HUES64 (cell line): ENCODE measurements at regions not wholly inside any gene's neighbourhood (a gene's known extent, or its start where the extent isn't known, plus 50 kb on each side); places are given as distances from the start of the nearest gene placed in this dataset.
"Not testable (repeated sequence)": the region's sequence is repeated elsewhere in the genome, so short reads cannot be mapped to it uniquely, and the experiment has no call there.

Source experiments
- H3K27ac ChIP-seq: 2 replicates; pipeline ENCODE4 v1.7.0; 2013; ENCODE audit warnings: low read depth, low read length, inconsistent platforms
- H3K27me3 ChIP-seq: 2 replicates; pipeline ENCODE4 v1.6.1; 2013; ENCODE audit warnings: mild to moderate bottlenecking, low read length; ENCODE audit not compliant: insufficient read depth
- H3K36me3 ChIP-seq: 2 replicates; pipeline ENCODE4 v1.6.1; 2013; ENCODE audit warnings: mild to moderate bottlenecking, low read length; ENCODE audit not compliant: insufficient read depth
- H3K4me1 ChIP-seq: 2 replicates; pipeline ENCODE4 v1.6.1; 2013; ENCODE audit warnings: mild to moderate bottlenecking, low read length, moderate library complexity; ENCODE audit not compliant: insufficient read depth
- H3K4me3 ChIP-seq: 2 replicates; pipeline ENCODE4 v1.5.1; 2013; ENCODE audit warnings: mild to moderate bottlenecking, low read length, moderate library complexity
- H3K9ac ChIP-seq: 2 replicates; pipeline ENCODE4 v1.6.1; 2013; ENCODE audit warnings: mild to moderate bottlenecking, low read depth, low read length
- H3K9me3 ChIP-seq: 2 replicates; pipeline ENCODE4 v1.6.1; 2013; ENCODE audit warnings: low read depth, low read length; ENCODE audit not compliant: insufficient read depth
- WGBS: fragments of 150-250, 120-280 bp; methylation state at CpG from one replicate; pipeline ENCODE4 v1.1.7; 2013; ENCODE audit warnings: missing lambda C conversion rate; 5-methylcytosine and 5-hydroxymethylcytosine counted together

DNA sequence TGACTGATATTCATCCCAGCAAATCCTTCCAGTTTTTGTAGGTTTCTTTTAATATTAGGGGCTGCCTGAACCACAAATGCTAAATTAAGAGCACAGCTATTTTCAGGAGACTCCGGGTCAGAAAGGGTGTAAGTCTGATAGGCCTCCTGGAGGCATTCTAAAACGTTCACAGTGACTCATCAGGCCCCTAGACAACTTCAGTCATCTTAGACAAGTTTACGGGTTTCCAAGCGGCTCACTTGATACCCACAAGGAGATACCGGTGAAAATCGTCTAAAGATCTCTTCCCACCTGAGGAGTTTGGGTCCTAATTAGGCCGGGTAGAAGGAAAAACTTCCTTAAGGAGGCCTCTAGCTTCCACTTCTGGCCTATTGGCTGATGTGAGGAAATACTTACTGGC lies 342.7 kb upstream of the USP9Y start:
- H3K27me3 ChIP-seq: no peaks in the 10 kb centered on the region
- H3K36me3 ChIP-seq: no peaks in the 10 kb centered on the region
- 80% methylated on average over 7 of the region's 7 CpGs for WGBS
- H3K9me3 ChIP-seq: peaks cover 12% of the 10 kb centered on the region; the same call in 1 of the 2 replicates
- no peak overlapping the region for H3K4me3 ChIP-seq
- H3K4me1 ChIP-seq: no peaks in the 10 kb centered on the region
- H3K27ac ChIP-seq: no peak overlapping the region
- H3K9ac ChIP-seq: no peak overlapping the region

DNA sequence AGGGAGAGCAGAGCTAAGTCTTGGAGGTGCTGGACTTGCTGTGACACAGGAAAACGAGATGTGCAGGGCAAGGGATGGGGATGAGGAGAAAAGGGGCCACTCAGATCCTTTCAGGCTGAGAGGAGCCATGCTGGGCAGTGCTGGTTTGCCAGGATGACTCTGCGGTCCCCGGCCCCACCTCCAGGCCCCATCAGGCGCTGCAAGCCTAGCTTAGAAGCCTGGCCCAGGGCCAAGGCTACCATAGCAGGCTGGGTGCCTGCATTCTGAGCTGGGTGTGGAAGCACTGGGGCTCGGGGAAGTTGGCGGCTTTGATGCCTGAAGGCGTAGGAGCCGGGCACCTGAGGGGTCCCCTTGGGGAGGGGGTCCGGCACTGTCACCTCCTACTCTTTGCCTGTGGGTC lies 341.2 kb upstream of the USP9Y start:
- Histone ChIP-seq H3K9ac (no peak overlapping the region), H3K27ac (no peak overlapping the region), H3K27me3 (no peaks in the 10 kb centered on the region), H3K9me3 (peaks cover 6% of the 10 kb centered on the region; the same call in 1 of the 2 replicates), H3K4me1 (no peaks in the 10 kb centered on the region), H3K36me3 (no peaks in the 10 kb centered on the region), H3K4me3 (no peak overlapping the region)
- WGBS: 77% methylated on average over 7 of the region's 9 CpGs

DNA sequence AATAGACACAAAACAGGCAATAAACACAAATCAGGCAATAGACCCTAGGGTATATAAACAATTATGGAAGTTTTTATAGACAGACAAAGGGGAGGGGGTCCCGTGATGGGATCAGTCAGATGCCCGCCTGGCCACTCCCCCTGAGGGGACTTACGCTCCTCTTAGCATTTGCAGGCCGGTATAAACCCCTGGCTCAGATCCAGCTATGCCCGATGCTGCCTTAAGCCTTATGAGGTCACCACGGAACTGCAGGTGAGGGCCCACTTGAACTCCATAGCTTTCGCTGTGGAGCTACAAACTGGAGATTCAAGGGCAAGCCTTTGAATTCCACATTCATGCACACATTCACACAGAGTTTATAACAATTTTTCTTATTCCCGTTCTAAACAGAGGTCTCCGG lies 340.5 kb upstream of the USP9Y start:
- H3K9me3 ChIP-seq: peaks cover 3% of the 10 kb centered on the region; the same call in 1 of the 2 replicates
- H3K27ac ChIP-seq: no peak overlapping the region
- H3K27me3 ChIP-seq: no peaks in the 10 kb centered on the region
- H3K4me1 ChIP-seq: no peaks in the 10 kb centered on the region
- H3K4me3 ChIP-seq: no peak overlapping the region
- H3K9ac ChIP-seq: no peak overlapping the region
- WGBS: 88% methylated on average over 8 of the region's 9 CpGs
- H3K36me3 ChIP-seq: no peaks in the 10 kb centered on the region

DNA sequence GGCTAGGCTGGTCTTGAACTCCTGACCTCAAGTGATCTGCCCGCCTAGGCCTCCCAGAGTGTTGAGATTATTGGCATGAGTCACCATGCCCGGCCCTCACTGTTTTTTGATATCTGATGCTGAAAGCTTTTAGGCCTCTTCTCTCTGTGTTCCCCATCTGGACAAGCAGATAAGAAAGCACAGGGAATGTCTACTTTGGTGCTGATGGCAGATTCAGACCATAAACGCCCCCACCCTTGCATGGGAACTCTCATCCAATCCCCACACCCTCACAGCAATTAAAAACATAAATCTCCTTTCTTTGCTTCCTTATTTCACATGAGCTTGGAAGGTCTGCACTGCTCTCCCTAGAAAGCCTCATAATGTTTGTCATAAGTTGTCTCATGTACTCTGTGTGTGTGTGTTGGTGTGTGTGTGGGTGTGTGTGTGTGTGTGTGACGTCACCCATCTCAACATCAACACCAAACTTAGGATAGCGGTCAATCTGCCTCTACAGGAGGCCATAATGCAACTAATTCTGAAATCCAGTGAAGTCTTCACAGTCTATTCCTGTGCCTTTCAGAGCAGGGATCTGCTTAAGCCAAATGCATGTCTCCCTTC lies 335.6 kb upstream of the USP9Y start:
- Histone ChIP-seq H3K4me3 (no peak overlapping the region), H3K27me3 (no peaks in the 10 kb centered on the region), H3K36me3 (no peaks in the 10 kb centered on the region), H3K4me1 (no peaks in the 10 kb centered on the region), H3K9ac (no peak overlapping the region), H3K9me3 (peaks cover 3% of the 10 kb centered on the region; the same call in 1 of the 2 replicates), H3K27ac (no peak overlapping the region)
- WGBS: 72% methylated on average over 4 of the region's 5 CpGs

DNA sequence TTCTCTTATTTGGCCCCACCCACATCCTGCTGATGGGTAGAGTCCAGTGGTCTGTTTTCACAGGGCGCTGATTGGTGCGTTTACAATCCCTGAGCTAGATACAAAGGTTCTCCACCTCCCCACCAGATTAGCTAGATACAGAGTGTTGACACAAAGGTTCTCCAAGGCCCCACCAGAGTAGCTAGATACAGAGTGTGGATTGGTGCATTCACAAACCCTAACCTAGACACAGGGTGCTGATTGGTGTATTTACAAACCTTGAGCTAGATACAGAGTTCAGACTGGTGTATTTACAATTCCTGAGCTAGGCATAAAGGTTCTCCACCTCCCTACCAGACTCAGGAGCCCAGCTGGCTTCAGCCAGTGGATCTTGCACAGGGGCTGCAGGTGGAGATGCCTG lies 326.4 kb upstream of the USP9Y start:
- H3K9me3 ChIP-seq, H3K9ac ChIP-seq, H3K27ac ChIP-seq, H3K36me3 ChIP-seq, H3K4me3 ChIP-seq, H3K4me1 ChIP-seq, H3K27me3 ChIP-seq: not testable (repeated sequence)
- 68% methylated on average over 2 of the region's 2 CpGs for whole genome bisulfite sequencing

DNA sequence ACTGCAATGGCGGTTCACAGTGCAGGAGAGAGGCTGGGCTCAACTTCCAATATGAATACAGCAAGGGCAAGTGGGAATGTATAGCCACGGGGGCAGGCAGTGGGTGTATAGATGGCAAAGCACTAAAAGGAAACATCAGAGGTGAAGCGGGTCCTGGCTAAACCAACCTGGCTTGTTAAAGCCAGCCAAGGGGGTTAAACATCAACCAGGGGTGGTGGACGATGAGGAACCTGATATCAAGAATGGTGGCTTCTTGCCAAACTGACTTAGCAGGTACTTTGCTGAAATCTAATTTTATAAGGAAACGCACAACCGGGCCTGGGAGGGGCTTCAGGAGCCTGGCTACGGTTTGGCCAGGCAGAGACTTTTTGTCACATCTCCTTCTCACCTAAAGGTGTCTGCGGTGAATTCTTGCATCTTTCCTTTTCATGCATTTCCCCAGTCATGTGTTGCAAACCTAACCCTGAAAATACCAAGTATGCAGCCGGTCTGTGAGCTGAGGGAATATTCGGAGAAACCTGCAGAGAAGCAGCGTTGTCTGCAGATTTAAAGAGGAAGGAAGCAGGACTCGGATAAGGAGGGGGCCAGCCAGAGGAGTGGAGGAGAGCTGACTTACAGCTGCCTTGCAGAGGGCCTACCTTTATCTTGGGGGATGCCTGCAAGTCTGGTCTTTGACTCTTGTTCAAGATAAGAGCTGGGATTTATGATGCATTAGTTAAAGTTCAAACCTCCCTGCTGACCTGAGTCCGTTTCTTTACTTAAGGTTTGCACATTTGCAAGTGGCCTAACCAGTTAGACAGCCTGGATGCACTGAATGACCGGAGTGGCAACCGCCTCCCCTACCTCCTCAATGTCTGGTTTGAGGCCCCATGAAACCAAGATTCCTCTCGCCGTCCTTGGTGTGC lies 309.1 kb upstream of the USP9Y start:
- not testable (repeated sequence) for H3K4me1 ChIP-seq, H3K27ac ChIP-seq, H3K9ac ChIP-seq, H3K4me3 ChIP-seq, H3K9me3 ChIP-seq, H3K36me3 ChIP-seq, H3K27me3 ChIP-seq
- WGBS: 78% methylated on average over 17 of the region's 17 CpGs

DNA sequence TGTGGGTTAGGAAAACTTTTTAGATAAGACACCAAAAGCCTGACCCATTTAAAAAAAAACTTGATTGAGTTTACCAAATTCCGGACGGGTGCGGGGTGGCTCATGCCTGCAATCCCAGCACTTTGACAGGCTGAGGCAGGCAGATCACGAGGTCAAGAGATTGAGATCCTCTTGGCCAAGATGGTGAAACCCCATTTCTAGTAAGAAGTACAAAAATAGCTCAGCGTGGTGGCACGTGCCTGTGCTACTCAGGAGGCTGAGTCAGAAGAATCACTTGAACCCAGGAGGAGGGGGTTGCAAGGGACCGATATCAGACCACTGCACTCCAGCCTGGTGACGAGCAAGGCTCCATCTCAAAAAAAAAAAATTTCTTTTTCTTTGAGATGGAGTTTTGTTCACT lies 307.8 kb upstream of the USP9Y start:
- 70% methylated on average over 7 of the region's 8 CpGs for WGBS
- Histone ChIP-seq H3K9me3 (no peaks in the 10 kb centered on the region), H3K36me3 (no peaks in the 10 kb centered on the region), H3K9ac (no peak overlapping the region), H3K27ac (no peak overlapping the region), H3K4me3 (no peak overlapping the region), H3K4me1 (no peaks in the 10 kb centered on the region), H3K27me3 (no peaks in the 10 kb centered on the region)

DNA sequence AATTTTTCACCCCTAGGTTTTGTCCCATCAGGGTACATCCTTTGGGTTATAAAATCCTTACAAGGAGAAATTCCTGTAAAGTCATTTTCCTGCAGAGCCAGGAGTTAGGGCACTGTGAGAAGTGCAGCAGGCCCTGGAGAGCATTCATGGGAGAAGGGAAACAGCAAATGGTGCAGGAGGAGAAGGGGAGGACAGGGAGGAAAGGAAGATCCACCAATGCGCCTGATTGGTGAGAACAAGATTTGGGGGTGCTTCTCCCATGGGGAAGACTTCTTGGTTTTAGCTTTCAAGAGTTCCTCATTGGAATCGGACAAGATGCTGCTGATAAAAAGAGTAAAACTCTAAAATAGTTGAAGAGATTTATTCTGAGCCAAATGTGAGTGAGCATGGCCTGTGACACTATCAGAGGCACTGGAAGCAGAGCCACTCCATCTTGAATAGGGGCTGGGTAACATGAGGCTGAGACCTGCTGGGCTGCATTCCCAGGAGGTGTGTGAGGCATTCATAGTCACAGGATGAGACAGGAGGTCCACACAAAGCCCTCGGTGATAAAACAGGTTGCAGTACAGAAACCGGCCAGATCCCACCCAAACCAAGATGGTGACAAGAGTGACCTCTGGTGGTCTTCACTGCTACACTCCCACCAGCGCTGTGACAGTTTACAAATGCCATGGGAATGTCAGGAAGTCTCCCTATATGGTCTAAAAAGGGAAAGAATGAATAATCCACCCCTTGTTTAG lies 305.5 kb upstream of the USP9Y start:
- not testable (repeated sequence) for H3K36me3 ChIP-seq, H3K27me3 ChIP-seq, H3K9ac ChIP-seq, H3K4me3 ChIP-seq, H3K27ac ChIP-seq, H3K4me1 ChIP-seq, H3K9me3 ChIP-seq
- 77% methylated on average over 4 of the region's 5 CpGs for WGBS

DNA sequence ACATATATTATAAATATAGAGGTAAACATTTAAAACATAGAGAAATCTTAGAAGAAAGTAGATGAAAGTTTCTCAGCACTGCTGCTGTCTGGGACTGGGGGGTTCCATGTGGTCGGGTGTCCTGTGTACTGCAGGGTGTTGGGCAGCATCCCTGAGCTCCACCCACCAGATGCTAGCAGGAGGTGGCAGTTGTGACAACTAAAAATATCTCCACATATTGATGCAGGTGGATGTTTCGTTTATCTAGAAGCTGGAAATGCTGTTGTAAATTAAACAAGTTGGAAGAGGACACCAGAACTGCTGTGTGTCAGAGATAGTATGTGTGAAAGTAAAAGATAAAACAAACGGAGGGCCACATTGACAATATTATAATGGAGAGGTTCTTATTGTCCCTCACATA lies 297.1 kb upstream of the USP9Y start:
- no peak overlapping the region for H3K9ac ChIP-seq
- no peak overlapping the region for H3K27ac ChIP-seq
- no peak overlapping the region for H3K4me3 ChIP-seq
- H3K4me1 ChIP-seq: no peaks in the 10 kb centered on the region
- WGBS: 56% methylated on average over 2 of the region's 3 CpGs
- H3K36me3 ChIP-seq: no peaks in the 10 kb centered on the region
- peaks cover 2% of the 10 kb centered on the region; the same call in 1 of the 2 replicates for H3K9me3 ChIP-seq
- H3K27me3 ChIP-seq: no peaks in the 10 kb centered on the region

DNA sequence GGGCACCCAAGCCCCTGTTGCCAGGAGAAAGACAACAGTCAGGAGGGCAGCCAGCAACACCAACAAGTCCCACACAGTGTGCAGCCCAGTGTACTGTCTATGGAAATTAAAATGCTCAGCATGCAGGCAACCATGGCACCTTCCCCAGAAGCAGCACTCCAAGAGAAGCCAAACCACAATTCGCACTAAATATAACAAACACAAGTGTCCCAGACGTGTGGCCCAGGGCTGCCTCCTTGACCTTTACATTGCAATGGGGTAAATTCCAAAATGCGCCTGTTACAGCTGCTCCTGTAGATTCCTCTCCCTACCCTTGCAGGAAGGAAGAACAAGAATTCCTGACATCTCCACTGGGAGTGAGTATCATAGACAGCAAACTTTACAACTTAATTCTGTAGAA lies 292.8 kb upstream of the USP9Y start:
- Histone ChIP-seq H3K9ac (no peak overlapping the region), H3K27me3 (no peaks in the 10 kb centered on the region), H3K4me1 (no peaks in the 10 kb centered on the region), H3K27ac (no peak overlapping the region), H3K9me3 (no peaks in the 10 kb centered on the region), H3K36me3 (no peaks in the 10 kb centered on the region), H3K4me3 (no peak overlapping the region)
- WGBS: 78% methylated on average over 3 of the region's 3 CpGs

DNA sequence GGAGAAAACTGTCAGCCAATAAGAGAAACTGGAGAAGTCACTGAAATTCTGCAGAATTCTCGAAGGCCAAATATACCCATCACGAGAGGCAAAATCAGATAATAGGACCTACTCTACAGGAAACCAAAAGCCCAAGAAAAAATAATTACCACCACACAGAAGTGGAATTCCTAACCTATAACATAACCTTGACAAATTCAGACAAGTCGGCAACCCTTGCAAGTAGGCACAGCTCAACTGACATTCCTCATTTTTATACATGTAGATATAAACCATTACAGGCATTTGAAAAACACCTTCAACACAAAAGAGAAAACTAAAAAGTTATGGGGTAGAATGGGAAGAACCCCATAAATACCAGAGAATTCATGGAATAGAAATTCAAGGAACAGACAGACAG lies 290.3 kb upstream of the USP9Y start:
- Histone ChIP-seq H3K27ac (no peak overlapping the region), H3K36me3 (no peaks in the 10 kb centered on the region), H3K4me1 (no peaks in the 10 kb centered on the region), H3K27me3 (no peaks in the 10 kb centered on the region), H3K4me3 (no peak overlapping the region), H3K9me3 (no peaks in the 10 kb centered on the region), H3K9ac (no peak overlapping the region)
- WGBS: 87% methylated on average over 3 of the region's 3 CpGs
